SK-N-MC (cell line): ENCODE measurements at regions not wholly inside any gene's neighbourhood (a gene's known extent, or its start where the extent isn't known, plus 50 kb on each side); places are given as distances from the start of the nearest gene placed in this dataset.

Experiments
- DNase-seq: peaks from one replicate; pipeline ENCODE4 v3.0.0-alpha.2; 2011; ENCODE audit warnings: low read depth, low spot score
- H3K27ac ChIP-seq: fragments of 200-600 bp; sonication (generic); 2 replicates; pipeline ENCODE4 v1.5.1; 2016; ENCODE audit warnings: mixed run types
- H3K36me3 ChIP-seq: fragments of 200-600 bp; sonication (generic); 2 replicates; pipeline ENCODE4 v1.6.1; 2017; ENCODE audit warnings: antibody characterized with exemption, low read length, mixed read lengths; ENCODE audit not compliant: insufficient read depth
- H3K4me3 ChIP-seq: fragments of 200-600 bp; sonication (generic); 2 replicates; pipeline ENCODE4 v1.5.1; 2016
- H3K9ac ChIP-seq: fragments of 200-600 bp; sonication (generic); 2 replicates; pipeline ENCODE4 v1.8.0; 2017; ENCODE audit warnings: mixed run types, mixed read lengths; ENCODE audit not compliant: insufficient read length
- H3K9me3 ChIP-seq: fragments of 200-600 bp; sonication (generic); 2 replicates; pipeline ENCODE4 v1.6.1; 2017; ENCODE audit warnings: low read depth, mild to moderate bottlenecking, antibody characterized with exemption, low read length, moderate library complexity, mixed read lengths
- EZH2 ChIP-seq: fragments of 200-600 bp; sonication (generic); IDR thresholded peaks from one replicate; pipeline ENCODE4 v1.6.1; 2017; ENCODE audit warnings: antibody characterized with exemption
- FOXP2 ChIP-seq: optimal IDR thresholded peaks from 2 replicates; pipeline ENCODE3; 2011; ENCODE audit warnings: mild to moderate bottlenecking, moderate library complexity; ENCODE audit not compliant: insufficient read depth; ENCODE audit errors: extremely low read length, control extremely low read depth
- POLR2AphosphoS5 ChIP-seq: IDR thresholded peaks from 2 replicates; pipeline ENCODE4 v1.6.1; 2012; ENCODE audit warnings: mild to moderate bottlenecking, low read depth, low read length, borderline replicate concordance

- Histone ChIP-seq H3K9ac (no peak overlapping the region), H3K27ac (no peak overlapping the region), H3K9me3 (no peaks in the 10 kb centered on the region), H3K36me3 (no peaks in the 10 kb centered on the region), H3K4me3 (no peak overlapping the region)
- no peak for DNase-seq
- TF ChIP-seq FOXP2 (no peak), POLR2AphosphoS5 (no peak), EZH2 (no peak)
Measured at GRCh38 chr14:29255692-29256091, 489.1 kb downstream of the FOXG1 start.

- no peak overlapping the region for H3K9ac ChIP-seq
- H3K9me3 ChIP-seq = no peaks in the 10 kb centered on the region
- no peaks in the 10 kb centered on the region for H3K36me3 ChIP-seq
- TF ChIP-seq FOXP2 = no peak
- TF ChIP-seq POLR2AphosphoS5 = no peak
- TF ChIP-seq EZH2 = no peak
- H3K27ac ChIP-seq = no peak overlapping the region
- no peak overlapping the region for H3K4me3 ChIP-seq
- DNase-seq = no peak
Measured at GRCh38 chr14:29262979-29263378, 496.4 kb downstream of the FOXG1 start.

- TF ChIP-seq EZH2 (no peak), FOXP2 (no peak), POLR2AphosphoS5 (no peak)
- H3K9ac ChIP-seq = no peak overlapping the region
- H3K9me3 ChIP-seq = no peaks in the 10 kb centered on the region
- H3K27ac ChIP-seq = no peak overlapping the region
- DNase-seq = no peak
- no peaks in the 10 kb centered on the region for H3K36me3 ChIP-seq
- no peak overlapping the region for H3K4me3 ChIP-seq
Measured at GRCh38 chr14:29264865-29265264, 498.3 kb downstream of the FOXG1 start.

GRCh38 chr14:29265852-29266251 is 499.3 kb downstream of the FOXG1 start:
- DNase-seq = no peak
- Histone ChIP-seq H3K36me3 (no peaks in the 10 kb centered on the region), H3K27ac (no peak overlapping the region), H3K4me3 (no peak overlapping the region), H3K9ac (no peak overlapping the region), H3K9me3 (no peaks in the 10 kb centered on the region)
- no peak for TF ChIP-seq POLR2AphosphoS5
- no peak for TF ChIP-seq FOXP2
- TF ChIP-seq EZH2 = no peak

GRCh38 chr14:29271669-29272068 is 505.1 kb downstream of the FOXG1 start:
- no peak overlapping the region for H3K27ac ChIP-seq
- H3K9ac ChIP-seq = no peak overlapping the region
- no peaks in the 10 kb centered on the region for H3K9me3 ChIP-seq
- H3K36me3 ChIP-seq = no peaks in the 10 kb centered on the region
- TF ChIP-seq EZH2 (no peak), FOXP2 (no peak), POLR2AphosphoS5 (no peak)
- H3K4me3 ChIP-seq = no peak overlapping the region
- DNase-seq = no peak

- Histone ChIP-seq H3K9me3 (no peaks in the 10 kb centered on the region), H3K27ac (no peak overlapping the region), H3K36me3 (no peaks in the 10 kb centered on the region), H3K4me3 (no peak overlapping the region), H3K9ac (no peak overlapping the region)
- no peak for DNase-seq
- no peak for TF ChIP-seq POLR2AphosphoS5
Measured at GRCh38 chr14:29273513-29273912, 506.9 kb downstream of the FOXG1 start.

- Histone ChIP-seq H3K4me3 (no peak overlapping the region), H3K36me3 (no peaks in the 10 kb centered on the region), H3K9ac (no peak overlapping the region), H3K9me3 (no peaks in the 10 kb centered on the region), H3K27ac (no peak overlapping the region)
- no peak for DNase-seq
- TF ChIP-seq POLR2AphosphoS5 = no peak
- TF ChIP-seq EZH2 = no peak
- TF ChIP-seq FOXP2 = no peak
Measured at GRCh38 chr14:29274890-29275596, 508.5 kb downstream of the FOXG1 start.

GRCh38 chr14:29278301-29279263 is 512.0 kb downstream of the FOXG1 start:
- DNase-seq = no peak
- Histone ChIP-seq H3K9ac (no peak overlapping the region), H3K36me3 (no peaks in the 10 kb centered on the region), H3K27ac (no peak overlapping the region), H3K4me3 (no peak overlapping the region), H3K9me3 (no peaks in the 10 kb centered on the region)
- TF ChIP-seq EZH2 = no peak
- no peak for TF ChIP-seq FOXP2
- TF ChIP-seq POLR2AphosphoS5 = no peak

DNA sequence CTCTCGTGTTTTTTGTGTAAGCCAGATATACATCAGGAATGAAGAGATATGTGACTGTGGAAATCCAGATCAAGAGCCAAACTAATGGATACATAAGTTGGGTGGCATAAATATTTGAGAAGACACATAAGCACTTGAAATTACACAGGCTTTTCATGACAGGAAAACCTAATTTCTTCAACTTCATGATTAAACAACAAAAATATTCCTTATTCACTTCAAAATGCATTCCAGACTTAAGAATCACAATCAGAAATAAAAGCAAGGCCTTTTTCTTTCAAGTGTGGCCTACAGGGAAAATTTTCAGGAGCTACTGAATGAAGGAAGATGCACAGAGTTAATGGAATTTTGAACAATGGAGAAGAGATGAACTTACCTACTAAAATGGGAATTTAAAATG is 515.6 kb downstream of the FOXG1 start:
- DNase-seq = no peak
- no peaks in the 10 kb centered on the region for H3K36me3 ChIP-seq
- H3K9ac ChIP-seq = no peak overlapping the region
- H3K4me3 ChIP-seq = no peak overlapping the region
- TF ChIP-seq FOXP2 (no peak), POLR2AphosphoS5 (no peak), EZH2 (no peak)
- H3K27ac ChIP-seq = no peak overlapping the region
- H3K9me3 ChIP-seq = no peaks in the 10 kb centered on the region
